ENCODE measurements at regions not wholly inside any gene's neighbourhood (a gene's known extent, or its start where the extent isn't known, plus 50 kb on each side); places are given as distances from the start of the nearest gene placed in this dataset.

- TF ChIP-seq CTCF (IDR thresholded peaks at IDR 0.05) (no peak), ZFX (IDR thresholded peaks at IDR 0.05; ENCODE audit: borderline replicate concordance) (no peak)
Measured at GRCh38 chr2:173451118-173451517, 96.4 kb downstream of the CDCA7 start.
